AG04450 (cell line): ENCODE measurements at regions not wholly inside any gene's neighbourhood (a gene's known extent, or its start where the extent isn't known, plus 50 kb on each side); places are given as distances from the start of the nearest gene placed in this dataset.

Source experiments
- CTCF ChIA-PET: fragments of 300-600, 350-600 bp; formaldehyde crosslinking; extraction: SDS; loops from one replicate; lab custom pipeline; 2022; ENCODE audit warnings: antibody characterized with exemption, inconsistent platforms; lab: Charles Lee
- POLR2A ChIA-PET: fragments of 350-600 bp; formaldehyde crosslinking; extraction: SDS; loops from one replicate; lab custom pipeline; 2021; ENCODE audit warnings: antibody characterized with exemption, inconsistent platforms; lab: Yijun Ruan, JAX
- DNase-seq: peaks from one replicate; pipeline ENCODE4 v3.0.0-alpha.2; 2011; ENCODE audit warnings: low read depth, low spot score
- H3K27ac ChIP-seq: one replicate; pipeline ENCODE4 v1.5.1; 2012; ENCODE audit warnings: low read depth, low read length, control low read depth
- H3K27me3 ChIP-seq: one replicate; pipeline ENCODE4 v1.6.0; 2012; ENCODE audit warnings: low read length; ENCODE audit not compliant: control insufficient read depth, insufficient read depth
- H3K4me3 ChIP-seq: 2 replicates; pipeline ENCODE4 v1.5.1; 2011; ENCODE audit warnings: mild to moderate bottlenecking, low read depth, low read length, control low read depth
- H3K9me3 ChIP-seq: 2 replicates; pipeline ENCODE4 v1.5.1; 2012; ENCODE audit warnings: low read length; ENCODE audit not compliant: control insufficient read depth, insufficient read depth
- CTCF ChIP-seq: IDR thresholded peaks from 2 replicates; pipeline ENCODE4 v1.5.1; 2011; ENCODE audit warnings: low read depth, low read length, control low read depth, inconsistent platforms

DNA sequence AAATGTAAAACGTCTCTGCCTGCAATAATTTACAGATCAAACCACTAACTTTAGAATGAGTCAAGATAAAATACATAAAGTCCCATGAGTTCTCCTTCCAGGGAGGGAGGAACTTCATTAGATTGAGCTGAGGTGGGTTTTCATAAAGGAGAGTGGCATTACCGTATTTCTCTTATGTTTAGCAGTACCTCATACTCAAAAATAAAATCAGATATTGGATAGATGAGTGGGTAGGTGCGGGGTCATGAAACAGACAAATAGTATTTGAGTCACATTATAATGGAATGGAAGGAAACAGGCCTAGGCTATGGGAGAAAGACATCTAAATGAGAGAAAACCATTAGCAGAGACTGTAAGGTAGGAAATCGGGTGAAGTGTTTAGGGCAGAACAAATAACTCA lies 166.1 kb upstream of the SMLR1 start:
- Histone ChIP-seq H3K27ac (no peak overlapping the region), H3K27me3 (no peaks in the 10 kb centered on the region), H3K9me3 (no peaks in the 10 kb centered on the region), H3K4me3 (no peak overlapping the region)
- ChIA-PET CTCF (no interaction called here), POLR2A (interaction anchor here (0.6 kb wide), 1 partner anchor 249 kb away, joined by 6 read pairs; no protein-coding TSS in a partner anchor)
- DNase-seq = no peak
- TF ChIP-seq CTCF = no peak

DNA sequence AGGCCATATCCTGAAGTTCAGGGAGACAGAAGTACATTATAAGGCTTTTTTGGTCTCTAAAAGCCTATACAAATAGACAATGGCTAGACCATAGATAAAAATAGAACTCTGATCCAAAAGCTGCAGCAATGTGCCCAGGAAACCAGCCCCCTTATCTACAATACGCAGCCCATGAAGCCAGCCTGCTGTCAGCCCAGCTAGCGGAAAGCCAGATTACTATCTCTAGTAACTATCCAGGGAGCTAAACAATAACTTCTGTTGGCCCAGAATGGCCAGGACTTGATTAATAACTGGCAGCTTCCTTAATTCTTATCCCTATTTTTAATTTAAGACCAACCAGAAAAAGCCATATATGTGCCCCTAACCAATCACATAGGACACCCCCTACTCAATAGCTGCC lies 160.4 kb upstream of the SMLR1 start:
- TF ChIP-seq CTCF = no peak
- H3K4me3 ChIP-seq = no peak overlapping the region
- no peaks in the 10 kb centered on the region for H3K9me3 ChIP-seq
- CTCF ChIA-PET = no interaction called here
- H3K27me3 ChIP-seq = no peaks in the 10 kb centered on the region
- no peak for DNase-seq
- no peak overlapping the region for H3K27ac ChIP-seq
- POLR2A ChIA-PET = interaction anchor here (0.6 kb wide), 1 partner anchor 301 kb away, joined by 7 read pairs; the partner anchor contains the start of gene TMEM200A

DNA sequence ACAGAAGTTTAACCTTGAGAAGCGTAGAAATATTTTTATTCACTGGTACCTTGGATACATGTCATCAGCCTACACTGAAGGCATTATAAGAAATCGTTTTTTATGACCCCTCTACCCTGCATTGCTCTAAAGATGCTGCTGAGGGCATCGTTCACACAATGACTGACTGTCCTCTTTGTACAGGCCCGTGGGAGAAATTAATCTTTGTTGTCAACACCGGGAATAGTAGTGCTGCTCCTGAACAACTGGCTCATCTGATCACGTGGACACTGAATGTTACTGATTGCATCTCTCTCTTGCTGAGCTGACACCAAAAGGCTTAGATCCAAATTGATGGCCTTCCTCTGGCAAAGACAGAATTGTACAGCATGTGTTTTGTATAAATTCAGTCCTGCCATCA lies 157.1 kb upstream of the SMLR1 start:
- Histone ChIP-seq H3K27me3 (no peaks in the 10 kb centered on the region), H3K4me3 (no peak overlapping the region), H3K27ac (no peak overlapping the region), H3K9me3 (no peaks in the 10 kb centered on the region)
- POLR2A ChIA-PET = no interaction called here
- DNase-seq = no peak
- TF ChIP-seq CTCF = no peak
- CTCF ChIA-PET = no interaction called here

- H3K9me3 ChIP-seq = no peaks in the 10 kb centered on the region
- TF ChIP-seq CTCF = no peak
- ChIA-PET POLR2A (no interaction called here), CTCF (no interaction called here)
- no peak for DNase-seq
- H3K27ac ChIP-seq = no peak overlapping the region
- H3K27me3 ChIP-seq = no peaks in the 10 kb centered on the region
- H3K4me3 ChIP-seq = no peak overlapping the region
Observed at GRCh38 chr6:130671119-130671518, 156.1 kb upstream of the SMLR1 start.

DNA sequence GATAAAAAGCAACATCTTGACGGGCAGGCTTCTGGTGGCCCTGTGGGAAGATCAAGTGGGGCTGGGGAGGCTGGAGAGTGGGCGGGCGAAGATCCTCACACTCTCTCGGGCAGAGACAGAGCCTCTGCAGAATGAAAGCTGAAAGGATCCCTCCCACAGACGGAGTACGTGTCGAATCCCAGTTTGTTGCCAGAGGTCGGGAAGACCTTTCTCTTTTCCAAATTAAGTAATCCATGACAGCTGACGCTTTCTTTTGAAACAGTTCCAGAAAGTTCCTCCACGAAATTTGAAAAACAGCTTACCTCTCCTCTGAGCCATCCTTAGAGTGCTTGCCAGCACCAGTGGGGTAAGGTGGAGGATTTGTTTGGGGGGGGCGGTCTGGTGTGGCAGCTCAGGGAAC lies 155.6 kb upstream of the SMLR1 start:
- DNase-seq = no peak
- Histone ChIP-seq H3K9me3 (no peaks in the 10 kb centered on the region), H3K27me3 (no peaks in the 10 kb centered on the region), H3K4me3 (no peak overlapping the region), H3K27ac (no peak overlapping the region)
- ChIA-PET POLR2A (no interaction called here), CTCF (no interaction called here)
- no peak for TF ChIP-seq CTCF
